A172 (cell line): ENCODE measurements at regions not wholly inside any gene's neighbourhood (a gene's known extent, or its start where the extent isn't known, plus 50 kb on each side); places are given as distances from the start of the nearest gene placed in this dataset.
A peak's percentile ranks its signal among the peaks of the same experiment; 100 is the strongest.

Source experiments
- DNase-seq: peaks from one replicate; pipeline ENCODE4 v3.0.0-alpha.2; 2015; ENCODE audit warnings: low spot score

DNA sequence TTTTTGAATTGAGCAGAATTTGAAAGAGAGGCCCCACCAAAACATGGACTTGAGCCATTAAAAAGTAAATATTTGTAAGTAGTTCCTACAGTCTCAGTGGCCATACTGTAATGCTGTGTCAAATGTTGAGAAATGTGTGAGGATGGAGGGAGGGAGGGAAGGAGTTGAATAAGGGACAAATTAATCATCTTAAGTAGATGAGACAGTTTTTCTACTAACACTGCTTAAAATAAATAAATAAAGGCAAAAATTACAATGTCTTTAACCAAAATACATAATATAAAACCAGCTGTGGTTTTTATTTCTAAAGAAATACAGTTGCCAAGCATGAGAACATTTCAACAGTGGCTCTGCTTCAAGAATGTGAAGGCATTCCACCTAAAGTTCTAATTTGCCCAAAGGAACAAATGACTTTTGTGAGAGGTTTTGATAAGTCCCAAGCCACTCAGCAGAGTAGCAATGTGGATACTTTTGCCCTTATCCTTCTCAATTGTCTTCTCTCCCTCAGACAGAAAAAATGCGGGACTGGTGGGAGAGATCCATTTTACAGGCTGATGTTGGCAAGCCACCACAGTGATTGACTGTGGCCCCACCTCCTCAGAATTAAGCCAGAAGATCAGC is 427.0 kb upstream of the RARB start:
- no peak for DNase-seq

DNA sequence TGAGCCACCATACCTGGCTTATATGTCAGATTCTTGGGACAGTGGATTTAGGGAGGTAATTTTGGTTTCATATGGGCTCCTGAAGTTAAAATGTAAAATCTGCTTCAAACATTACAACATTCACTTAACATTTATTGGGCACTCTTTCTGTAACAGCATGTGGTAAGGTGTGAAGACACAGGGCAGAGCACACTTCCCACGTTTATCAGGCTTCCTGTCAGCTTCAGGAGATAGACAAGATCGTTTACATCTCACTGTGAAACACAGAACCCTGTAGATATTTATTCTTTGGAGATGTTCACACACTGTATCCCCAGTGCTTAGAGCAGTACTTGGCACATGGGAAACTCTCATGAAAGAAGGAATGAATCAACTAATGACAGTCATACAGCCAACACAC is 426.0 kb upstream of the RARB start:
- no peak for DNase-seq

DNA sequence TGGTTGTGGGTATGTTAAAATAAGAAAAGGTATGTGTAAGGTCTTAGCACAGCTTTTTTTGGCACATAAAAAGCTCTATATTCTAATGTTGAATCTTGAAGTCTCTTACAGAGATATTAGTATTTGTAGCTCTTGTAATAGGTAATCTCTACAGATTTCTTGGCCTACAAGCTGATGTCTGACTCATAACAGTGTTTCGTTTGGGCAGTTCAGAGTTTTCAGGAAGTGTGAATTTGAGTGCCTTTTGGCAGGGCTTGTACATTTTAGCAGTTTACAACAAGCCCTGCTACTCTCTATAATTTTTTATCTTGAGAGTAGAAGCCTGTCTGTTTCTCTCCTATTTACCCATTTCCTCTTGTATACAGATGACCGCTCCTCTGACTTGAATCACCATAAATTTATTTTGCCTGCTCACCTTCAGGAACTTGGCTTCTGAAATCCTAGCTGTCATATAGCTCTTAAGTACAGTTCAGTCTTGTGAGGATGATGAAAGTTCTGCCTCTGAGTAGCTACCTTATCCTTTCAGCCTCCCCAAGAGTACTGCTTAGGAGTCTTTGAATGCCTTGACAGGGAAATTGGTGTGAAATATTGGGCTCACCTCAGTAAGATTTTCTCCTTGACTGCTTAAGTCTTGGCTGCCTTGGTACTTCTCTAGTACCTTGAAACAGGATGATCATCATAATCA is 419.9 kb upstream of the RARB start:
- DNase-seq = no peak

DNA sequence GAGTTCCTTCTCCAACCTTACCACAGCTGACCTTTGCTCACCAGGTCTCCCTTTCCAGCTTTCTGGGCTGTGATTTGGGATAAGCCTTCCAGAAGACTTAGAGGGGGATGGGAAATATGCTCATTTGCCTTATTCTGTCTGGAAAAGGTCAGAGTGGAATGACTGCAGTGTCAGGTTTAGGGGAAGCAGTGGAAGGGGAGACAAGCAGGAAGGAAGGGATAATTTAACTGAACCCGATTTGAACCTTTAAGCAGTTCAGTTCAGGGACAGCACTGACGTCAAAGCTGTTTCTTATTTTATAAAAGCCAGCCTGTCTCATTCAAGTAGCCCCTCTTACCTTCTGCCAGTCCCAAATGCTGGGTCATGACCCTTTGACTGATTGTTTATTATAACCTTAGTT is 418.4 kb upstream of the RARB start:
- DNase-seq = no peak

DNA sequence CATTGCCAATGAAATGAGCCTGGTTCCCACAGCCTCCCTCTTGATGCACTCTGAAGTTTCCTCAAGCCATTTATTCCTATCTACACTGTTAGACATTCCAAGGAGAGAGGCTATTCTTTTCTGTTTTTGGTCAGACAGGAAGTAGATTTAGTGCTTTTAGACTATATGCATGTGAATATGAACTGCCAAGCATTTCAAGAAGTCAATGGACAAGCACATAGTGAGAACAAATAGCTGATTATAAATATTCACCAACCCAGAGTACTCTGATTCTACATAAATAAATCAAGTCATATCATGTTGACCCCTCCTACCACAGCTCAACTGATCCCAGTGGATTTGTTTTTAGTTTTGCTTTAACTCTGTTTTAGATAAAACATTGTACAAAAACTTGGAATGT is 412.5 kb upstream of the RARB start:
- no peak for DNase-seq

DNA sequence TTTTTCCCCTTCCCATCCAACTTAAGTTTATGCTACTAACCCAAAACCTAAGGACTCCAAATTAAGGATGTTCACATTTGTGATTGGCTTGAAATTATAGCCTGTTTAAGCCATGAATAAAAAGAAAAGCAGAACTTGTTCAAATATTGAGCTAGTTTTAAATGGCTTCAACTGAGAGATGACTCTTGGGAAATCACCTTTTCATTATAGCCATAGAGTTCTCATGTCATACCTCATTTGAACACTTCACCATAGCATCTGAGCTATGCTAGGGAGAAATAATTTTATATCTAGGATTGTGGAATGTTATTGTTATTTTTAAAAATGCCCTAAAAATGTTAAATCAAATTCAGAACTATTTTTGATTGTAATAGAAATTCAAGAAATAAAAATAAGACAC is 409.2 kb upstream of the RARB start:
- no peak for DNase-seq

DNA sequence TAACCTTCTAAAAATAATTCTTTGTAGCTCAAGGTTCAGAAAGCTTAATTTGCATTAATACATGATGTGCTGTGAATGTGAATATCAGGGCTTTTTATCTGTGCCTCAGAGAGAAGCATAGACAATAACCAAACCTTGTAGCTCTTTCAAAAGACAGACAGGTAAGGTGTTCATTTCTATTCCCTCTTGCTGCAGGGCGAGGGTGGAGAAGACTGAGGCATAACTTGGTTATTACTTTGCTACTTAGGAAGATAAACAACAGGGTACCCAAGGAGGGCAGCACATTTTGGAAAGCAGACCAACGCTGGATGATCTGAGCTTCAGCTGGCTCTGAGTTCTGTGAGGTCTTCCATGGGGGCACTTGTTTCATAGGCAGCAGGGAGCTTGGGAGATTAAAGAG is 408.6 kb upstream of the RARB start:
- no peak for DNase-seq

DNA sequence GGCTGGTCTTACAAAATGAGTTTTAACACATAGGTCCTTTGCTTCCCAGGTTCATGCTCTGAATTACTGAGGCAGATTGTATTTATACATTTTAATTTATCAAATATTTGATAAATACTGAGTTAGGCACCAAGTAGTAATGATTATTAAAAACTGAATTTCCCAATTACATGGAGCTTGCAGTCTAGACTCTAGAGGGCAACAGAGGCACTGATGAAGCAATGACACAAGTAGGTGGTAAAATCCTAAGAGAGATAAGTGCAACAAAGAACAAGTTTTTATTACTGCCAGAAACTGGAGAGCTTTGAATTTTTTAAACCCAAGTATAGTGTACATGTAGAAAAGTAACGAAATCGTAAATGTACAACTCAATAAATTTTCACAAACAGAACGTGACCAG is 406.2 kb upstream of the RARB start:
- DNase-seq = no peak

DNA sequence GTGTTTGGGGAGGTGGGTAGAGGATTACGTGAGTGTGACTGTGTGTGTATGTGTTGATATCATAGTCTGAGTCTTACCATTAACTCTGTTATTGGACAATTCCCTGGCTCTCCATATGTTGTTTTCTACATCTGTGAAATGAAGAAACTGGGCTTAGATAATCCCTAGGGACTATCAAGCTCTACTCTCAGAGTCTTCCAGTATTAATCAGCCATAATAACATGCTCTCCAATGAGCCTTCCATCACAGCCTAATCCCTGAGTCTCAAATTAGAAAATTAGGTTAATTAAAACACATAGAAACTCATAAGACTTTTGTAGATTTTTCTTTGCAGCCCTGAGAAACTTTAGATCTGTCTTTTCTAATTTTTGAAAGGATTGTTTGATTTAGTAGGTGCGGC is 404.2 kb upstream of the RARB start:
- no peak for DNase-seq

DNA sequence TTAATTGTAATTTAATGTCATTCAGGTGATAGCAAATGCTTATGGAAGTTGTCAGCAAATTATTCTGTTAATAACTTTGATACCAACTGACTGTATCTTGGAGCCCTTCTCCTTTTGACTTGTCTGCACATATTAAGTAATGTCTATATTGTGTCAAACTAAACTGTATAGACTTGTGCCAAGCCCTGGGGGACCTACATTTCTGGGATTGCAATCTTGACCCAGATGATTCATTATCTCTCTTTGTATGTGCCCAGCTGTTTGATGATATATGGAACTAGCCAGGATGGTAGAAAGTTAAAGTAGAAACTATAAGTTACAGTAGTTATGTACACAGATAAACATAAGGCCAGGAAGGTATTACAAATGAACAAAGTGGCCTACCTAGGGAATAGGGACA is 402.8 kb upstream of the RARB start:
- no peak for DNase-seq

DNA sequence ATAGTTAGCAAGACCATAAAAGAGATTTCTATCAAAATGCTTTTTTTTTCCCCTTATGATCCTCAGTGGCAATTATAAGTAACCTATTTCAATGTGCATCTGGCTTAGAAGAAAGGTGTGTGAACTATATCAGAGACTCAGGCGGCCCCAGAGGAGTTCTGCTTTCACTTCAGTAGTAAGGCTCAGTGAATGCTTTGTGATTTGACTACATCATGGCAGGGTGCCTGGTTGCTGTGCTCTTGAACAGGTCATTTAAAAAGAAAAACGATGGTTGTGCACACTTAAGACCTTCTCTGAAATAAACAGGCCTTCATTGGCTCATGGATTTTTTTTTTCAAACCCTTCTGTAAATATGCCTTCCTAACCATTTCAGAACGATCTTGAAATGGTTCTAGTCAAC is 400.4 kb upstream of the RARB start:
- no peak for DNase-seq

DNA sequence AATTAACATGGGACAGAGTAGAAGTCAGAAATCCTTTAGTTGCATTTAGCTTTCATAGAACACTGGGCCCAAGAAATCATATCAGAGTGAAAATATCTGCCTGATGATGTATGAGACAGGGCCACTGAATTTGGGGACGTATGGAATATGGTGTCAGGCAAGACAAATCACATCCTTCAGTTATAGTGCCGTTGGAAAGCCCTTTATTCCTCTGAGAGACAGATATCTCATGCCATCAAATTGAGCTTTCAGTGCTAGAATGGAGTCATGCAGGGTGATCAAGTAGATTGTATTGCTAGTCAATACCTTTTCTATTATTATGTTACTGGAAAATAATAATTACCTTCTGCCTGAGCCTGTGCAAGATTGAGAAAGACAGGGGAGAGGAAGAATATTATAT is 398.2 kb upstream of the RARB start:
- no peak for DNase-seq

DNA sequence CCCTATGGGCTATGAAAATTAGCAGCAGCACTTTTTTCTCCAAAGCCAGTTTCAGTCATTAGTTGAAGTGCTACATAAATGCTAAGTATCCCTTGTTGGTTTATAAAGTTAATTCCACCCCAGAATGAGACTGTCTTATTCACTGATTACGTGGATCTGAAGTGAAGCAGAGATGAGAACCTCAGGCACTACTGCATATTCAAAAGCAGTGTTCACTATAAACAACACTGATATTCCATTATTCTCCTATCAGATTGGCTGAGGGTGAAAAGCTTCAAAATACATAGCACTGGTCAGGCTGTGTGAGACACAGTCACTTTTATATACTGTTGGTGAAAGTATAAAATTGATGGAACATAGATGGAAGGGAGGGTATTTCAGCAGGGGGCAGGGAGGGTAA is 395.7 kb upstream of the RARB start:
- DNase-seq = no peak

DNA sequence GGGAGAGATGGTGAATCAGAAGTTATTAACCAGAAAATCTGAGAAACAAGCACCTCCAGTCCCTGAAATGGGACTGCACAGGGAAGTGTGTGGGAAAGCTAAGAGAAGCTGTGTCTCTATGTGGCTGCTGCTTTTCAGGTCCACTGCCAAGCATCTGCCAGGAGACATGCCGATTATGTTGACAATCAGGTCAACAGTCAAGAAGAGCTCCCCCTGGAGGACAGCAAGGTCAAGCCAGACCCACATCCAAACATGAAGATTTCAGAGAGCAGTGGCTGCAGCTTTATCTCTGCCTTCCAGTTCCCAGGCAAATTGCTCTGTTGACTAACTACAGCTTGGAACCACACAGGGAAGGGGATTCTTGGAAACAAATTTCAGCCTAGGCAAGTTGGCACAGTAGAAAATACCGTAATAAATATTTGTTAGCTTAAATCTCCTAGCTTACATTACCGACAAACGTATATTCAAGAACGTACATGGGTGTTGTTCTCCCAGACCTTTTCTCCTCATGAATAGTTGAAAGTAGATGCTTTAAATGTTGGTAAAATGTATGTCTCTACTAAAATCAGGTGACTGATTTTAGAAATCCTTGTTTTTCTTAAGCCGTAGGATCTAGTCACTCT is 394.5 kb upstream of the RARB start:
- DNase-seq = peak; percentile 22

DNA sequence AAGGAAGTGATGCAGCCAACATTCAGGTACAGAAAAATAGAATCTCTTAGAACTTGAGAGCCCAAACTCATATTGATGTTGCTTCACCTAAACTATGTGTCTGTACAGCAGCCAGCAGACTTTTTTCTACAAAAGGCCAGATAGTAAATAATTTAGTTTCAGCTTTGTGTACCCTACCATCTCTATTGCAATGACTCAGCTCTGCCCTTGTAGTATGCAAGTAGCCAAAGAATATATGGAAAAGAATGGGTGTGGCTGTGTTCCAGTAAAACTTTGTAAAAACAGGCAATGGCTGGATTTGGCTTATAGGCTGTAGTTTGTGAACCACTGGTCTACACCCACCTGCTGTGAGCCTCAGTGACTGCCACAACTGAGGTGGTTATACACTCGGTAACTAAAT is 392.5 kb upstream of the RARB start:
- DNase-seq = no peak

DNA sequence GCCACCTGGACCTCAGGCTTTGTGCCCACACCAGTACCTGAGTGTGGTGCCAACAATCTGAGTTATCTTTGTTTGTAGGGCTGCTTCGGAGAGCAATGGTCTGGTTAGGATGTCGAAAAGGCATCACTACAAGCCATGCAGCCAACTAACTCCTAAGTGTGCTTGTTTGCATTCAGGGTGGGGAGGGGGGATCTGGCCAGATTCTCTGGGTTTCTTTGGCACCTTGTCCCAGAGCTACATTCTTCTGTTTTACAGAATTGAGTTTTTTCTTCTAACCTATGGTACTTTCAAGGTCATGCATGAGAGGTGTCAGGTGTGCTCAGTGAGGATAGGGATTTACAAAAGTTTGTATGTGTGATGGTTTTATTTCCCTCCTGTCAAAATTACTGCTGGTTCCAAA is 391.4 kb upstream of the RARB start:
- DNase-seq = no peak

DNA sequence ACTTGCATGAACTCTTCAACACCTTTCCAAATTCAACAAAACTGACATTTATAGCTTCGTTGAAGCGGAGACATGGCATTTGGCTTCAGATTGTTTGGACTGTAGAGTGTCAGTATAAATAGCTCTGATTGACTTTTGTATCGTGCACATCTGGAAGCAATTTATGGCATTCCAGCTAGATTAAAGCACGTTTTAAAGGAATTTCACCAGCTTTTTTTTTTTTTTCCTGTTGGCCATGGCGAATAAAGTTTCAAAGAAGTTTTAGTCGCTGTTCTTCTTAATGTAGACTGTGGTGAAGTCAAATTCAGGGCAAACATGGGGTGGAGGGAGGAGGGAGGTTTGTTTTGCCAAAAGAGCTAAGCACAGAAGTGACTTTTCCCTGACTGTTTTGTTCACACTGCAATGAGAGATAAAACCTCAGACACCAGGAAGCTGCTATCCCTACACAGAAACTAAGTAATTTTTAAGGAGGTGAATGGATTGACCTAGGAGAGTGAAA is 391.0 kb upstream of the RARB start:
- no peak for DNase-seq

DNA sequence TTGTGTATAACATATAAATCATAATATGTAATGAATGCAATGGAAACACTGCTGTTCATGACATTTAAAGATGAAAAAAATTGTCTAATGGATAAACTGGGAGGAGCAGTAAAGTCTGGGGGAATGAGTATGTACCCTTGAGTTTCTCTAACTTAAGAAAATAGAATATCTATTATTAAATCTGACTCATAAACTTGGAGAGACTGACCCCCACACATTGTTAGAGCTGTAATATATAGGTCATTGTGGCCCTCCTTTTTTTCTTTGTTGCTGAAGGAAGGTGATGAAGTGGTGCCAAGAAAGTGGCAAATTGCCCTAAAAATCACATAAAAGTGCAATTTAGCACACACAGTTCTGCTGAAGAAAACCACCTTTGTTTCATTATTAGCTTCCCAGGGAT is 389.8 kb upstream of the RARB start:
- no peak for DNase-seq

DNA sequence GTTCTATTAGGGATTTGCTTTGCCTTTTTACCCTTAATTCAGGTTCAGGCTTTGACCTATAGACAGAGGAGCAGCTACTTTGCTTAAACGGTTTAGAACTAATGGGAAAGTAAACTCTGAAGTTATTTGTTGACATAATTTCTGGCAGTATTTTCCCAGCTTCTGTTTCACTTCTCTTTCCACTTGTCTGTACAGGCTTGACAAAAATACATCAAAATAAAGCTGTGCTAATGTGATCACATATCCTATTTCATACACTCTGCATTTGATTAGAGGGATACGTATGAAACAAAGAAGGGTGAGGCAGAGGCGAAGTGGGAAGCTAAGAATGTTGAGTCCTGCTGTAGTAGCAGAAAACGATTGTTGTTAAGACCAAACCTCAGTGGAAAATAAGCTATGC is 389.1 kb upstream of the RARB start:
- DNase-seq = no peak

DNA sequence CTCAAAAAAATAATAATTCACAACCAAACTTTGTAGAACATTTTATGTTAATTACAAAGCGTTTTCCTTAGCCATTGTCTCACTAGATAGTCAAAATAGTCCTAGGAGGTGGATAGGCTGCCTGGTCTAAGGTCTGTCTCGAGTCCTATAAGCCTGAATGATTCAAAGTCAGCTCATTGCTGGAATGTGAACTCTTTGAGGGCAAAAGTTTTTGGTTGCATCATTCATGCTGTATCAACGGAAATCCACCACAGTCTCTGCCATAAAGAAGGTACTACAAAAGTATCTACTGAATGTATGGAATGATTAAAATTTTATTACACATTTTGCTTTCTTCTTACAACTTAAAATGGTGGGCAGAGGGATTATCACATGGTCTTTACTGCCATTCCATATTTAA is 387.3 kb upstream of the RARB start:
- DNase-seq = no peak

DNA sequence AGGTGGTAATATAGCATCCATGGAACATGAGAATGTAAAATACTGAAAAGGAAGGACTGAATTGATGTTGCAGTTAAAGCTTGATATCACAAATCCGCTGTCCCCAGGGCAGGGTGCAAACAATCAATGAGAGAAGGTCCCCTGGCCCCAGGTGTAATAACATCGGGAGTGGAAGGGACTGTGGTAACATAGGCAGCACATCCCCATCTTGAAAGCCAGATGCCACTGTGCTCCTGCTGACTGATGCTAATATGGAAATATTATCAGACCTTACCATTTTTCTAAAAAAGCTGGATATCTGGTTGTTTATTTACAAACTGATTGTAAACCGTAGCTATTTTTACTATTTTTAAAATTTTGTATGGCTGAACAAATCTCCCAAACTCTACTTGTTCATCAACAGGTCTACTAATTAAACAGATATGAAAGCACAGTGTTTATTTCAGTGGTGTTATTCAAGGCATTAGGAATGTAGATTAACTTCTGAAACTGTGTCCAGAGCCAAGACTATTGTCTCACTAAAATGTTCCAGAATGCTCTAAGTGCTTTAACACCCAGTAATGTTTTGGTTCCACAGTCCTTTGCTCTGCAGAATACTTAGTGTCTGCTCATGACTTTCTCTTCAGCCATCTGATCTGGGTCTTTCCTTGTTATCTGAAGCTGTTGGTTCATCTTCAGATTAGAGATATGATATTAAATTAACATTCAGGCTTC is 386.0 kb upstream of the RARB start:
- no peak for DNase-seq

DNA sequence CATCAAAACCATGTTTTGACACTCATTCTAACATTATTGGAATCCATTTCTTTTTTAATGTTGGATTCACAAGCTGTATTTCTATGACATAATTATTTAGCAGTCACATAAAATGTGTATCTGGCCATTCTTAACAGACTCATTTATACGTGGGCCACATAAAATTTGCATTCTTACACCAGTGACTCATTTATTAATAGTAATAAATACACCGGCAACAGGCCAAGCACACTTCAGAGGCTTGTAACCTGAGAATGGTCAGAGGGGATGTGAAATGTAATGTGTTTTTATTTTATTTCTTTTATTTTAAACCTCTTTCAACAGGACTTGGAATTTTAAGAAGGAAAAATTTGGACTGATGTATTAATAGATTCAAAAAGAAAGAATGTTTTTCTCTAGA is 384.9 kb upstream of the RARB start:
- DNase-seq = no peak

DNA sequence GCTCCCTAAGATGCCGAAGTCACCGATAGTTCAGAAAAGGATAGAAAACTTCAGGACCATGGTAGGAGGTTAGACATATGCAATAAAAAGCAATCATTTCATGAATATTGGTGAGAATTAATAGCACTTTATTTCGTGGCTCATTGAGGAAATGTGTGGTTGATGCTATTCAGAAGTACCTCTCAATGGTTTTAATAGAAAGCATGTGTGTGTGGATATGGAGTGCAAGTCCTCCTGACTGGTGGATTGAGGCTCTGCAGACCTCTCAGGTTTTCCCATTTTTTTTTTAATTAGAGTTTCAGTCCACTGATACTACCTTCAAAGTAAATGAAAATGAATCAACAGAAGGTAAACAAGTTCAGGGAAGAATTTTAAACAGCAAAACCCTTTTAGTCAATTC is 384.3 kb upstream of the RARB start:
- no peak for DNase-seq
